ENCODE measurements at regions not wholly inside any gene's neighbourhood (a gene's known extent, or its start where the extent isn't known, plus 50 kb on each side); places are given as distances from the start of the nearest gene placed in this dataset.

- TF ChIP-seq EZH2 (IDR thresholded peaks at IDR 0.05; ENCODE audit: insufficient read depth, poor library complexity, severe bottlenecking) (no peak), EZH2phosphoT487 (IDR thresholded peaks at IDR 0.05; ENCODE audit: insufficient read depth, low read depth) (no peak)
Measured at GRCh38 chr13:78152415-78152814, 233.8 kb upstream of the EDNRB start.

Data from GM23248 (cell line).